ENCODE measurements at regions not wholly inside any gene's neighbourhood (a gene's known extent, or its start where the extent isn't known, plus 50 kb on each side); places are given as distances from the start of the nearest gene placed in this dataset.

DNA sequence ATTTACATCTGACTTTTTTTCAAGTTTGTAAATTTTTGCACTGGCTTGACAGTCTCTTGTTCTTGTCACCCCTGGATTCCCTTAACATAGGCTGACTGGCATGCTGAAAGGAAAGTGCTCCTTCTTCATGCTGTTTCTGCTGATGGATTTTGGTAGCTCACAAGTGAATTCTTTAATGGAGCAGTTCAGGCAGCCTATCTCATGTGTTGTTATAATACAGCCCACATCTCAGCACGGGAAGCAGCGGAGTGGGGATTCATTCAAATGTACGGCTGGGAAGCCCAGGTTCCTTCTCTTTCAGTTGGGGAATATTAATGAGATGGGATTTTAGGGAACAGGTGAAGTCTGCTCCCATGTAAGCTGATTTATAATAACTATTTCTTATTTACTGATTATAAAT, 142.8 kb downstream of the CD8B2 start:
- DNase-seq: no peak
- no peak for ATAC-seq

DNA sequence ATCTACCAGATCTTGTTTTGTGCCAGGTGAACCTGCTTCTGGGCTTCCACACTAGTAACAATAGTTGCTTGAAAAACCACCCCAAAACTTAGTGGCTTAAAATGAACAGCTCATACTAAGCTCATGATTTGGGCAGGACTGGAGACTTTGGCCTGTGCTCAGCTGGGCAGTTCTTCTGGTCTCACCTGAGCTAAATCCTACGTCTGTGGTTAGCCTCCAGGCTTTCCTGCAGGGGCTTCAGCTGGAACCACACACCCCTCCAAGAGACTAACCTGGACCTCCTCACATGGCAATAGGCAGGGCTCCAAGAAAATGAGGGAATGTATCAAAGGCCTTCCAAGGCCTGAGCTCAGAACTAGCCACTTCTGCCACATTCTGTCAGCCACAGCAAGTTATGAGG, 144.1 kb downstream of the CD8B2 start:
- no peak for ATAC-seq
- DNase-seq: no peak

DNA sequence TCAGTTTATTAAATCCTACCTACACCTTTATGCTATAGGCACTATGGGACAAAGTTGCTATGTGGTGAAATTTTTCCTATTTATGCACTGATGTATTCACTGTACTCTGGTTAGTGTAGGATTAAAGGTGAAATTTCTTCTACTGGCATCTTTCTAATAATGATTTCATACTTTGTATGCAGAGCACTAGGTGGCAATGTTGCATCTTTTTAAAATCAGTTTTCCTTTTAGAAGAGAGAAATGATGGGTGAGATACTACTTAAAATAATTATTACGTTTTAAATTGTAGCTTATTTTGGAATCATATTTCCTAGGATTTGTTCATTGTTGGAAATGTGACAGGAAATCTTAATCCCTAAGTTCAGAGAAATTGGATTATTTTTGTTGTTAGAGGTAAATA, 150.9 kb downstream of the CD8B2 start:
- ATAC-seq: no peak
- no peak for DNase-seq

DNA sequence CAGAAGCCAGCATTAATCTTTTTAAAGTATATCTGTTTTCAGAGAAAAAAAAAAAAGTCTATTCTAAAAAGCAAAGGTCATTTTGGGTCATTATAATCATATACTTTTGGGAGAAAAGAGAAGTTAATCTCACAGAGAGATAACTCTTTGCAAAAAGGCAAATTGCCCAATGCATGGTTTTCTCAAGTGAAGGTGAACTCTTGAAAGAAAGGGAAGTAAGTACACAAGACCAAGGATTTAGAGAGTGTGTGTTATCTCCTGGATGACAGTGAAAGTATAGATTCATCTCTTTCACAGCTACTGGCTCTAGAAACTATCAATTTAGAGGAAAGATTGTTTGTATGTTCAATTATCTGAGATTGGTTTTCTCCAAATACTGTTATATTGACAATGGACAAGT, 151.4 kb downstream of the CD8B2 start:
- DNase-seq: no peak

DNA sequence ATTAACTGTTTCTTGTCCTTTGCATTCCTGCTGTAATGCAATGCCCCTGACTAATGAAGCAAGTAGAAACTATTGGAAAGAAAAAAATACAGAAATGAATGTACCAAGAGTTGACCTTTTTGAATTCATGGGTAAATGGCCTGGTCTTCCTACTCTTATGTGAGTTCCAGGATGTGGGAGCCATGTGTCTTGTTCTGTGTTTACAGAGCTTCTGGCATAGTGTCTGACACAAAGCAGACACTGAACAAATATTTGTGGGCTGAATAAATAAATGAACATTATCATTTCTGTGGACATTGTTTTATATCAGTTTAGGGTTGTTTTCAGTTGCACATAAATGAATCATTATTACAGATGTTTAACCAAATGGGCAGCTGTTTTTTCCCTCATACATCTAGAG, 155.5 kb downstream of the CD8B2 start:
- ATAC-seq: no peak

More for the DNA sequence above, 151.4 kb downstream of the CD8B2 start:
- ATAC-seq: no peak

DNA sequence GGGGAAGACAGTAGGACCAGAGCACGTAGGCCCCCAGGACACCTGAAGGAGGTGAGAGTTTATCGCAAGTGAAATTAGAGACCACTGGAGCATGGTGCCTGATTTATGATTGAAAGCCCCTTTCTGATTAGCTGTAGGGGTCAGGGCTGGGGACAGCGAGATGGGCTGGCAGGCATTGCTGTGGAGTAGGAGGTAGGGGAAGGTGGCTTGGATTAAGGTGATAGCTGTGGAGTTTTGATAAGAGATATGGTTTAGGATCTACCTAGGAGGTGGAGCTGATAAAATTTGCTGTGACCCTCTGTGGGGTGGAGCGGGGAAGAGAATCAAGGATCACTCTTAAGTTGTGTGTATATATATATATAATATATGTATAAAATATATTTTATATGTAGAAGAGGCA, 157.5 kb downstream of the CD8B2 start:
- DNase-seq (no peak), ATAC-seq (no peak)

More for the DNA sequence above, 155.5 kb downstream of the CD8B2 start:
- no peak for DNase-seq

DNA sequence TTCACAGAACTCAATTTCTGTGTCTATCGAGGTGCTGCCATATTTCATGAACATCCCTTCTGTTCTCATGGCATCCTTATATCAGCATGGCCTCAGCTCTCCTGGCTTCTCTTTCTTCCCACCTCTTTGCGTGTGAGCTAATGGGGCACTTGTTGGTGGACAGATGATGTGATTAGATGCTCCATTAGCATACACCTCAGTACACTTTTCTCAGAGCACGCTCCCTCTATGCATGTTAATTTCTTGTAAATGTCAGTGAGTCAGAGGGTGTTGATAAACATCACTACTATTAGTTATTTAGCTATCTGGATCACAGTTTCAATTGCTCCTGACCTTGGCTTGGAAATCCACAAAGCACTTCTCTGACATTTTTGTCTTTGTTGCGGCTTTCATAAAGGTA, 159.4 kb downstream of the CD8B2 start:
- no peak for DNase-seq
- ATAC-seq: no peak

DNA sequence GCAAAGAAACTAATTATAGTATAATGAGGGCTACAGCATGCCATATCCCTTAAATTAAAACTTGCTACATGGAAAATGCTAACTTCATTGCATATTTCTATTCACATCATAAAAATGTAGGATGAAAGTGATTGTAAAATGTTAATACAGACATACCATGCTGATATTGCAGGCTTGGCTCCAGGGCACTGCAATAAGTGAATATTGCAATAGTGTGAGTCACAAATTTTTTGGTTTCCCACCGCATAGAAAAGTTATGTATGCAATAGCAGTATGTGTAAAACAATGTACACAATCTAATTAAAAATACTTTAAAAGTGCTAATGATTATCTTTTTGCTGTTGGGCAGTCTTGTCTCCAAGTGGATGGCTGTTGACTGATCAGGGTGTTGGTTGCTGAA, 162.1 kb downstream of the CD8B2 start:
- DNase-seq: no peak
- ATAC-seq: no peak

DNA sequence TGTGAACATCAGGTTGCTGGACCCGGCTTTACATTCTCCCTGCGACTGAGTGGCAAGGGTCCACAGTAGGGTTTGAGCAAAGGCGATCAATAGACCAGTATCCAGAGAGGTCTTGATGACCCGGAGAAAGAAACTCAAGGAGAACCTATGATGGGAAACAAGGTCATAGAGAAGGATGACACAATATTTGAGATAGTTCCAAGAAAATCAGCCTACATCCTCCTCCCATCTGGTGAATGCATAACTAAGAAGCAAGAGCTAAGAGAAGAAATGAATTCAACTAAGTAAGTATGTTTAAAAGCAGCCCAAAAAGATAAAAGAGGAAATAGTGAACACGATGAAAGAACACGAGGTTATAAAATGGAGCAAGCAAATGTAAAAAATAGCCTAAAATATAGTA, 166.3 kb downstream of the CD8B2 start:
- no peak for DNase-seq
- ATAC-seq: no peak

DNA sequence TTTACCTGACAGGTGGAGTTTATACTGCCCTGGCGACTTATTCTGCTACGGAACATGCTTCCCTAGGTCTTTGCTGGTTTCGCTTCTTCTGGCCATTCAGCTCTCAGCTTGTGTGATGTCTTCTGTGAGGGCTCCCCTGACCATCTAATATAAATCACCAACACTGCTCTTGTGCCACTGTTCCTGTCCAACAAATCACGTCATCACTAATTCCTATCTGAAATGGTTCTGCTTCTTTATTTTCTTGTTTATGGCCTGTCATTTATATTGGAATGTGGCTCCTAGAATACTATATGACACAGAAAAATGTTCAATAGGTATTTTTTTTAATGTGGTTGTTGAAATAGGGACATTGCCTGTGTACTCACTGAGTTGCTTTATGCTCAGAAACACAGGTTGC, 171.5 kb downstream of the CD8B2 start:
- DNase-seq (no peak), ATAC-seq (no peak)

DNA sequence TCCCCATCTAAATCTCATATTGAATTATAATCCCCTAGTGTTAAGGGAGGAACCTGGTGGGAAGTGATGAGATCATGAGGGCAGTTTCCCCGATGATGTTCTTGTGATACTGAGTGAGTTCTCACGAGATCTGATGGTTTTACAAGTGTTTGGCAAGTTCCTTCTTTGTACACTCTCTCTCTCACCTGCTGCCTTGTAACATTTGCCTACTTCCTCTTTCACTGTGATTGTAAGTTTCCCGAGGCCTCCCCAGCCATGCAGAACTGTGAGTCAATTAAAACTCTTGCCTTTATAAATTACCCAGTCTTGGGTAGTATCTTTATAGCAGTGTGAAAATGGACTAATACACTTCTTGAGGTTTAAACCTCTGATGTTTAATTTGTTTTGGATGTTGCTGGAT, 177.5 kb downstream of the CD8B2 start:
- no peak for ATAC-seq
- DNase-seq: no peak

DNA sequence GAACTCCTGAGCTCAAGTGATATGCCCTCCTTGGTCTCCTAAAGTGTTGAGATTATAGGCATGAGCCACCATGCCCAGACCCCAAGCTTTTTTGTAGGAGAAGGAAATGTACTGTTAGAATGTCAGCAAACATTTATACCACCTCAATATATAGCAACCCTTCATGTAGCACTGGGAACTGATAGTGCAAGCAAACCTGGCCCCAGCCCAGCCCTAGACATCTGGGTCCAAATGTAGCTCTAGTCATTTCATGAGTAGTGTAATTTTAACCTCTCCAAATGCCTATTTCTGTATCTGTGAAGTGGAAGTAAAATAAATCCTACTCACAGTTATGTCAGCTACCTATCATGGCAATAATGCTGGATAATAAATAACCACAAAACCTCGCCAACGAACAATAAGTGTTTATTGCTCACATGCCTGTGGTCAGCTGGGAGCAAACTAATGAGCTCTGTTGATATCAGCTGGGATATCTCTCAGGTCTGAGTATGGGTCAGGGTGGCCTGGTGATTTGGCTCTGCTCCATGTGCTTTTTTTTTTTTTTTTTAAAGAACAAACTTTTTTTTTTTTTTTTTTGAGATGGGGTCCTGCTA, 180.4 kb downstream of the CD8B2 start:
- DNase-seq: no peak
- ATAC-seq: no peak

DNA sequence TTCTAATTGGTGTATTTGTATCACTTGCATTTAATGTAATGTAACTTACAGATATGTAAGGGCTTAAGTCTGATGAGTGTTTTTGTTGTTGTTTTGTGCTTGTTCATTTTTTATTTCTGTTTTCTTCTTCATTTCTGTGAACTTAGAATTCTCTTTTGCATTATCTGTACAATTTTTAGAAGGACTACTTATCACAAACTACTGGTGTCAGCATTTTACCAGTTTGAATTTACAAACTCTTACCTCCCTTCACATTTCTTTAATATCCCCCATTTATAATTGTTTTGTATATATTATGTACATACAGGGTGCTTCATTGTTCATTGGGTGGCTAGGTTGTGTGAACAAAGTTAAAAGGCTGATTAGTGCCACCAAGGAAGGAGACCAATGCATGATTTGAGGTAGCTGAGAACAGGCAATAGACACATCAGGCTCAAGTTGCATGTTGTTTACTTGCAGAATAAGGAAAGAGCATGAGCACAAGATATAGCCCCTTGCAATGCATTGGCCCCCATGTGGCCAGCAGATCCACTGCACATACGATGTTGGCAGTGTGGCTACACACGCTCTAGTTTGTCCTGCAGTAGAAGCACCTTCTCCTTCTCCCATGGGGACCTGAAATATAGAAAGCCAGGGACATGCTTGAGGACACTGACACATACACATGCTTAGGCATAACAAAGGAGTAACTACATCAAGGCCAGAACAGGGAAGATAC, 198.2 kb downstream of the CD8B2 start:
- DNase-seq: no peak
- ATAC-seq: no peak

DNA sequence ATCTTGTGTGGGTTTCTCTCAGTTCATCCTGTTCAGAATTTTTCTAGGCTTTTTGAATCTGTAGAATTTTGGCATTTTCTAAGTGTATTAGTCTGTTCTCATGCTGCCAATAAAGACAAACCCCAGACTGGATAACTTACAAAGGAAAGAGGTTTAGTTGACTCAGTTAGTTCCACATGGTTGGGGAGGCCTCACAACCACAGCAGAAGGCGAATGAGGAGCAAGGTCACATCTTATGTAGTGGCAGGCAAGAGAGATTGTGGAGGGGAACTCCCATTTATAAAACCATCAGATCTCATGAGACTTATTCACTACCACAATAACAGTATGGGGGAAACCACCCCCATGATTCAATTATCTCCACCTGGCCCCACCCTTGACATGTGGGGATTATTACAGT, 199.2 kb downstream of the ST6GAL2 start:
- DNase-seq (no peak), ATAC-seq (peak; percentile 14)

DNA sequence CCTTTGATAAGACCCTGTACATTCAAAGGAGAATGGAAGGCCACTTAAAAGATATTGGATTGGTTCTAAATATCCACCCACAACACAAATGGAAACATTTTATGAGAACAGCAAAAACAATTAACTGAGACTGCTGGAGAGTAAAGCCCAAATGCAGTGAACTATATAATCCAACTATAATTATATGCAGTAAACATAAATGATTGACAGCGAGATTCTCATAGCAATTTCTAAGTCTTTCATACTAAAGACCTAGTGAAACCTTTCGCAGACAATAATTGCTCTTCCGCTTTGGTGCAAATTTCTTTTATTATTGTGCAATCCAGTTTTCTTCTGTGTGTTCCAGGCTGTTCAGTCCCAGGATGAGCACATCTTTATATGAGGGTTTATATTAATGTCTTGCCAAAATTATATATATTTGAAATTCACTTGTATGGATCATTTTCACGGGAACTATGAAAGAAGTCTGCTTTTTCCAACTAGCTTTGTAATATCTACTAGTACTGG, 190.9 kb downstream of the ST6GAL2 start:
- DNase-seq (no peak), ATAC-seq (no peak)

DNA sequence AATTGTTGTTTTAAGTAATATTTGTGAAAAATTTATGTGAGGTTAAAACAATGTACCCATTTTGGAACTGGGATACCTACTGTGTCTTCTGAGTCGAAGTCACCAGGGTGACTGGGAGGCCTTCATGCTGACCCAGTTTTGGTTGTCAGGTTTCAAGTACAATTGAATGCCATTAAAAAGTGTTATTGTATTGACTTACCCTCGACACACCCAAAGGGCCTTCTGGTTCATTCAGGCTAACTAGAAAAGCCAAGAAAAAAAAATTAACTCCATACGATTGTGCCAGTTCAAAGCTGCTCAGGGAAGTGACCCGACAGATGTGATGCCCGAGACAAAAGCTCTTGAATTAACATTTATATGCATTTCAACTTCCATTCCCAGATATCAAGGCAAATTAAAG, 190.0 kb downstream of the ST6GAL2 start:
- no peak for ATAC-seq
- no peak for DNase-seq

DNA sequence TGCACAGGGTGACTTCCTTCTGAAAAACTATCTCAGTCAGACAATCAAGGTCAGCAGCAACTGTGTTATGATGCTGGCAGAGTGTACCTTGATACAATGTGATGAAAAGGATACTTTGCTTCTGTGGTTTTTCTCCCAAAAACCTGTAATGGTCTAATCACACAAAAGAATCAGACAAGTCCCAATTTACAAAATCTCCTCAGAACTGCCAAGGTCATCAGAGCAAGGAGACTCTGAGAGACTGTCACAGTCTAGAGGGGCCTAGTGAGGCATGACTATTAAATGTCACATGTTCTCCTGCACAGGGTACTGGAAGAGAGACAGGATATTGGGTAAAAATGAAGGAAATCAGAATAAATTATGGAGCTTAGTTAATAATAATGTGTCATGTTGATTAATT, 185.4 kb downstream of the ST6GAL2 start:
- ATAC-seq (no peak), DNase-seq (no peak)

DNA sequence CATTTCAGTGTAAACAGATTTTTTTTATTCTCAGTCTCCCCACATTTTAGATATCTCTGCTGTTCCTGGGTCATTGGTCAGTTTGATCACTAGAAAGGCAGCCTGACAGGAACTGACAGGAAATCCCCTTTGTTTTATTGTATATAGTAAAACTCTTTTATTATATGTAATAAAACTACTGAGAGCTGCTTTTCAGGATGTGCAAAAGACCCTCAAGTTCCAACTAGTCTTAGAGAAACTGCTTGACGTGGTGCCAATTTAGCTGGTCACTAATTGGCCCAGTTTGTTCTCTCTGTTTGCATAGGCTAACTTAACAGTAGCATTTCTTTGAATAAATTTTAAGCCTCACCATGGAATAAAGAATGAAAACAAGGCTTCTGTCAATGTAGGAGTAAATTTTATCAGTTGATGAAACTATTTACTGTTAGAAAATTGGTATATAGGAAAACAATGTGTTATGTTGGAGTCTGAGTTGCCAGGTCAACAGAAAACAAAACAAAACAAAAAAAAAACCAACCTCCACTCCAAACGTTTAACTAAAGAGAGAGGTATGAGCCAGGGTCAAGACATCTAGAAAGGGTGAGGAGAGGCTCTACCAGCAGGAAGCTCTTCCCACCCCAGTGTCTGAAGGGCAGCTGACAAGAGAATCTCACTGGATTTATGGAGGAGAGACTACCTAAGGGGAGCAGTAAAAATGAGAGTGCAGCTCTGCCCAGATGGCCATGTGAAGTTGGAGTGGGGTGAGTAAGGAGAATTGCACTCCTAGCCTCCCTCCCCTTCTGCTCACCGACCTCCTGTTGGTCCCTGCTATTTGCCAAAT, 184.6 kb downstream of the ST6GAL2 start:
- ATAC-seq: no peak
- no peak for DNase-seq

DNA sequence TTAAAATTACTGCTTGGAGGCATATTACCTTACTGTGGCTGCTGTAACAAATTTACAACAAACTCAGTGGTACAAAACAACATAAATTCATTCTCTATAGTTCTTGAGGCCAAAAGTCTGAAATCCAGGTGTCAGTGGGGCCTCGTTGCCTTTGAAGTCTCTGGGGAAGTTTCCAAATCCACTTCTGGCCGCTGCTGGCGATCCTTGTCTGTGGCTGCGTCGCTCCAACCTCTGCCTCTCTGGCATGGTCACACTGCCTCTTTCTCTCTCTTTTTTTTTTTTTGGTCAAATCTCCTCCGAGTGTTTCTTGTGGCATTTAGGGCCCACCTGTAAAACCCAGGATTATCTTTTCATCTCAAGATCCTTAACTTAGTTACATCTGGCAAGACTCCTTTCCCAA, 182.8 kb downstream of the ST6GAL2 start:
- DNase-seq: no peak
- no peak for ATAC-seq

DNA sequence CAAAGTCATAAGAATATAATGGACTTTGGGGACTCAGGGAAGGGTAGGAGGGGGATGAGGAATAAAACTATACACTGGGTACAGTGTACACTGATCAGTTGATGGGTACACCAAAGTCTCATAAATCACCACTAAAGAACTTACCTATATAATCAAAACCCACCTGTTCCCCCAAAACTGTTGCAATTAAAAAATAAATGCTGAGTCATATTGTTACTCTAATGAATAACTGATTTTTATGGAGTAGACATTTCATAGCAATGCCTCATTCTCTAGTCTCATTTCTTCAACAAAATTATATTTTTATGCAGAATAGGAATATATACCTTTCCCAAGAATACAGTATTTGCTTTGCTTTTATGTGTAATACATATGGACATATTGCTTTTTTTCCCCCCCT, 181.2 kb downstream of the ST6GAL2 start:
- DNase-seq: no peak
- ATAC-seq: no peak

DNA sequence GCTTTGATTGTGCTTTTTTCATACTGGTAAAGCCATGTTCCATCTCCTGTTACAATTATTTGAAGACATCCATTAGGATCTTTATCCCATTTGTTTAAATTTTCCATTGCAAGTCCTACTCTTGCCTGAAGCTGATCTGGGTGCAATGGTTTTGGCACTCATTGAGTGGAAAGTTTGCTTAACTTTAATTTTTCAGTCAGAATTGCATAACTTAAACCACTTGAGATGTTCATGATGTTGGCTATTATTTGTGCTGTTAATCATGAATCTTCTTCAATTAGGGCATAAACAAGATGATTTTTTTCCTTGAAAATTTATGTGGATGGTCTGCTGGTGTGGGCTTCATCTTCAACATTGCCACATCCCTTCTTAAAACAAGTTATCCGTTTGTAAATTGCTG, 180.1 kb downstream of the ST6GAL2 start:
- no peak for ATAC-seq
- DNase-seq: no peak

DNA sequence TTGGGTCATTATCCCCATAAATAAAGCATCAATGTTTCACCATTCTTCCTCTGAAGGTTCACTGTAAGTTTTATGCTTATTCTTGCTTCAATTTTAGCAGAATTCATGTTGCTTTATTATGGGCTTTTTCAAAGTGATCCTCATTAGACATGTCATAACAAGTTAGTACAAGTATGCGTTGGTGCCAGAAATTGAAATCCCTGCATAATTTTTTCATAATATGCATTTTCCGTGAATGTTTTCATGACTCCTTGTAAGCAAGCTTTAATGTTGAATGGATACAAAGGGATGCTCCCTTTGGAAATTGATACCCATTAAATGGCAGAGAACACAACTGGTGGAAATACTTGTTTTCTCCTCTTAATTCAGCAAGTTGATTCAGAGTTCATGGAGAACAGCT, 179.7 kb downstream of the ST6GAL2 start:
- no peak for DNase-seq
- ATAC-seq: no peak

DNA sequence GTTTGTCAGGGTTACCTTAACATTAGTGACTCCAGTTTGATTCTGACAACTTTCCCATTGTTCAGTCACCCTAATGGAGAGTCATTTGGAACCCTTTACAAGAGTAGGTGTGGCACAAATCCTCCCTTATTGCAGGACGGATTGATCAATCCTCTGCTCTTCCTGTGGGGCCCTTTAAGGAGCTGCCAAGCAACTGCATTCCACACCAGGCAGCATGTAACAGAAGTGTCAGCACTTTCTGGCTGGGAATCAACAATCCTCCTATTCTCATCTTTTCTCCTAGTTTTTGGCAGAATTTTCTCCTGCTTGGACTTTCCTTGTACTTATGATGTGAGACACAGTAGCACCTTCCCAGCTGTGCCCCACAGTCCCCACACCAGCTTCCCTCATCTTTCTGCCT, 177.8 kb downstream of the ST6GAL2 start:
- ATAC-seq (no peak), DNase-seq (no peak)
